ENCODE measurements at regions not wholly inside any gene's neighbourhood (a gene's known extent, or its start where the extent isn't known, plus 50 kb on each side); places are given as distances from the start of the nearest gene placed in this dataset.
"Not testable (repeated sequence)": the region's sequence is repeated elsewhere in the genome, so short reads cannot be mapped to it uniquely, and the experiment has no call there.

- no peak for DNase-seq
Observed at GRCh38 chr12:131192951-131193350, 239.2 kb downstream of the ADGRD1 start.

GRCh38 chr12:131194166-131194565, 240.5 kb downstream of the ADGRD1 start:
- no peak for DNase-seq

DNA sequence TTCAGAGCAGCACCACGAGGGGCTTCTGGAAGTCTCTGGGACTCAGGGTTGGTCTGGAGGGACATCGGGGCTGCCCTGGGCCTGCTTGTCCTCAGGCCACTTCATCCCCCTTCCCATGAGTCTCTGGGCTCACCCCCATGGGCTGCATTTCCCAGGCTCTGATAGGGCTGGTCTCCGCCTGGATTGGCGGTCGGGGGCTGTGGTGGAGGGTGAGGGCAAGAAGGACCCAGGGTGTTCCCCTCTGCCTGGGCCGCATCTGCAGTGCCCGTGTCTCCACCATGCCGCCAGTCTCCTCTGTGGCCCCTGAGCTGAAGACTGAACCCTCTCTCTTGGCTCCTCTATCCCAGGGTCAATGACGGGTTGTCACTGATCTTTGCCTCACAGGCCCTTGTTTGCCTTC, 242.1 kb downstream of the ADGRD1 start:
- no peak for DNase-seq

- DNase-seq = no peak
Observed at GRCh38 chr12:131196220-131196619, 242.5 kb downstream of the ADGRD1 start.

DNA sequence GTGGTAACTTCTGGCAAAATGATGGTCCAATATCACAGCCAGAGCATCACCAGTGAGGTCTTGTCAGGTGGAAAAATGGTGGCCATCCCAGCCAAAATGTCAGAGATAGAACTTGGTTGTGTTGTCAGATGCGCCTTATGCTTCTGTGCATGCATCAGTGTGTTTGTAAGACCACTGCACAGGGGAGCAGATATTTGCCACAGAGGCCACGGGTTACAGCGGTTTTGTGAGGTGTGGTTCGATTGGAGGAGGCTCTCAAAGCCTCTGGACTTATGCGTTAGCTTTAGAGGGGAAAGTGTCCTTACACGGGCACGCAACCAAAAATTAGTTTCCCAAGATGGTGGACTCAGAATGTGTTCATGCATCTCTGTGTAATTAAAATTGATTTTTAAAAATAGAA, 243.8 kb downstream of the ADGRD1 start:
- no peak for DNase-seq

GRCh38 chr12:131199221-131199620, 245.5 kb downstream of the ADGRD1 start:
- no peak for DNase-seq

DNA sequence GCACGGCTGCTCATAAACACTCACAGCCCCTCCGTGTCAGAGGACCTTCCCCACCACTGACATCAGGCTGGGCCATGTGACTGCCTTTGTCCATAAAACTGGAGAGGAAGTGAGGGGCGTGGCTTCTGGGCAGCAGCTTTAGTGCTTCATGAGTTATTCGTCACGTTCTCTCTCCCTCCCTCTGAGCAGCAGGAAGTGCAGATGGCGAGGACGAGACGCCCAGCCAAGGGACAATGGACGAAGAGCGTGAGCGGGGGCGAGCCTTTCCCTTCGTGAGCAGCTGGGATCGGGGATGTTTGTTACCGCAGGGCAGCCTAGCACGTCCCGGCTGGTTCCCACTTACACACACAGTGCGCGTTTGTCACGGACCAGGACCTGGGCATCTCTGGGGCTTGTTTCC, 248.2 kb downstream of the ADGRD1 start:
- not testable (repeated sequence) for DNase-seq

- DNase-seq = no peak
Observed at GRCh38 chr12:131202592-131203378, 249.1 kb downstream of the ADGRD1 start.

GRCh38 chr12:131203666-131204415, 250.1 kb downstream of the ADGRD1 start:
- no peak for DNase-seq

- no peak for DNase-seq
Observed at GRCh38 chr12:131204416-131205274, 250.9 kb downstream of the ADGRD1 start.

GRCh38 chr12:131205275-131205933, 251.7 kb downstream of the ADGRD1 start:
- not testable (repeated sequence) for DNase-seq

GRCh38 chr12:131206630-131207299, 253.1 kb downstream of the ADGRD1 start:
- DNase-seq = not testable (repeated sequence)

DNA sequence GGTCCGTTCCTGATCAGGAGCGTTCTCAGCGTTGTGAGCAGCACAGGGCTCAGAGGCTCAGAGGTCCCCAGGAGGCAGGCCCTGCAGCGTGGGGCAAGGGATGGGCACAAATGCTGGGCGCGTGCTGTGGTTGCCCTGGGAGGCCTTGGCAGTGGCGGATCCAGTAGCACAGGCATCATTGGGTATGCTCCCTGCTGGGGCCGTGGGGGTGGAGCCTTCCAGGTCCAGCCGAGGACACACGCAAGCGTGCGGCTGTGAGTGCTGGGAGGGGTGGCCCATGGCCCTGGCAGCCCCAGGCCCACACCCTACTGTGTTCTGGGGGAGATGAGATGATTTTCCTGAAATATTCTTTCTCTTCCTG, 253.6 kb downstream of the ADGRD1 start:
- not testable (repeated sequence) for DNase-seq

DNA sequence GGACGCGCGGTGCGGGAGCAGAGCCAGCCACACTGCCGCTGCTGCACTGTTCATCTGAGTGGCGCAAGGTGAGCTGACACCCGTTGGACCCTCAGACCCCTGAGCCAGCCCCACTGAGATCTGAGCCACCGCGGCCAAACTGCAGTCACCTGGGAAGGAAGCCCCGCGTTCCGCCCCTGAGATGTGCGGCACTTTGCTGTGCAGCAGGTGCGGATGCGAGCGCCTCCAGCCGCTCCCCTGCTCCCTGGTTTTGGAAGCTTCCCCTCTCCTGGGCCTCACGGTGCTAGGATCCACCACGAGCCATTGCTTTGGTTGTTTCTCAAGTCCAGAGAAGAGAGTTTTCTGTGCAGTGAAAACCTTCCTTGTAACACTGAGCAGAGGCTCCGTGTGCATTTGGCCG, 254.1 kb downstream of the ADGRD1 start:
- DNase-seq = not testable (repeated sequence)

DNA sequence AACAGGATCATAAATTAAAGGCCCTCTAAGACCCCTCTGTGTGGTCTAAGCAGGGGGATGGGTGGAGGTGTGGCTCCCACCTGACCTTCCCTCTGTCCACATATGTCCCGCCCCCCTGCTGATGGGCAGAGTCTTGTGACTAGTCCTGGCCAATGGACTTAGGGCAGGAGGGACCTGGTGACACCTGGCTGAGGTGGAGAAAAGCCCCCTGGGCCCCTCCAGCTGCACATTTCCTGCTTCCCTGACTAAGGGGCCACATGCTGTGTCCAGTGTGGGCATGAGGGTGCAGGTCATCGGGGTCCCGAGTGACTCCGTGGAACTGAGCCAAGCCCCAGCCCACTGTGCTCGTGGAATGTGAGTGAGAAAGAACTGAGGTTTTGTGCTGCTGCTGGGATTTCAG, 254.7 kb downstream of the ADGRD1 start:
- DNase-seq = no peak

GRCh38 chr12:131209082-131210070, 255.7 kb downstream of the ADGRD1 start:
- no peak for DNase-seq

DNA sequence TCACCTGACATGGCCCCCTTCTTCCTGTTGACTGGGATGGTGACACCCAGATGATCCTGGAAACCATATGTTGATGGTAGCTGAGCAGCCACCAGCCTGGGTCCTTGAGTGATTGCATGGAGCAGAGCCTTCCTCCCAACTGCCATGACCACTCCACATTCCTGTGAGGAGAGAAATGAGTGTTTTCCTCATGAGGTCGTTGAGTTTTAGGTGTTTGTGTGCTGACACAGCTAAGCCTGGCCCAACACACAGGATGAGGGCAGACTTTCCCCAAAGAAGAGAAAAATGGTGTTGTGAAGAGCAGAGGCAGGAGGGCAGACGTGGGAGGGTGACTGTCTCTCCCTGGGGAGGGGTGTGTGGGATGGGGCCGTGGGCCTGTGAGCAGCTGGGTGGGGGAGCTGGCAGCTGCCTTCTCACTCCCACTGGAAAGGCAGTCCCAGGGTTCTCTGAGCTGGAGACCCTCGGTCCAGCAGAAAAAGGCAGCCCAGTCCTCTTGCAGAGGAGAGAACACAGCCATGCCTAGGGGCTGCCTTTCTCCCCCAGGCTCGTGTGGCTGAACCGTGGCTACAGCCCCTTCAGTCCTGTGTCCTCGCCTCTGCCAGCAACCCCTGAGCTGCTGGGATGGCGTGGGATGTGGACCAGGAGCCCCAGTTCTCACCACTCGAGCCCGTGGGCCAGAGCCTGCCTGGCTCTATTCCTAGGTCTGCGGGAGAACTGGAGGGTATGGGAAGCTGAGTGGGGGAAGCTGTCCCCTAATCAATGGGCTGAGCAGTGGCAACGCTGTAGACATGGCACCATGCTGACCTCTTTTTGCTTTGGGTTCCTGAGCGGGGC, 257.0 kb downstream of the ADGRD1 start:
- DNase-seq = no peak

GRCh38 chr12:131211340-131211938, 257.7 kb downstream of the ADGRD1 start:
- no peak for DNase-seq

DNA sequence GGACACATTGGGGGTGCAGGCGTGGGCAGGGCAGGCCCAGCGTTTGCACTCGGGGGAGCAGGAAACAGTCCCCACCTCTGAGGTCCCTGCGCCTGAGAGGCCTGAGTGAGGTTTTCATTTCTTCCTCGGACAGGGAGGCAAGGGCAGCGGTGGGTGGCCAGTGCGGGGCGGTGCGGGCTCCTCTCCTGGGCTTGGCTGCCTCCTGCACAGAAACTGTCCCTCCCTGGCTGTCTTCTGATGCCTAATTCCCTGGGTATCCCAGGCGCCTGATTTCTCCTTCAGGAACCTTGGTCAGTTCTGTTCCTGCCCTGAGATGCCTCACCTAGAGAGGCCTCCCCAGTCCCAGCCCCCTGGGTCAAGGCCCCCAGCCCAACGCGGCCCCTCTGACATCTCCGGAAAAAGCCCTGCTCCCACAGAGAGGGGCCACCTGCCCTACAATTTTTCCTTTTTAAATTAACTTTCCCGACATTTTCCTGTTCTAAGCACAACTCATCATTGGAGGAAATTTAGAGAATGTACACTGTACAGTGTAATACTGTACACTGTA, 260.3 kb downstream of the ADGRD1 start:
- DNase-seq = no peak
